Glomerular visceral epithelial cell (primary cell): ENCODE measurements at regions not wholly inside any gene's neighbourhood (a gene's known extent, or its start where the extent isn't known, plus 50 kb on each side); places are given as distances from the start of the nearest gene placed in this dataset.
"Not testable (repeated sequence)": the region's sequence is repeated elsewhere in the genome, so short reads cannot be mapped to it uniquely, and the experiment has no call there.

Experiments used
- DNase-seq: peaks from one replicate; pipeline ENCODE4 v3.0.0-alpha.2; 2016; ENCODE audit errors: extremely low spot score

GRCh38 chr1:121003230-121003629 is 113.7 kb downstream of the PPIAL4A start:
- not testable (repeated sequence) for DNase-seq

- DNase-seq = not testable (repeated sequence)
These were observed 117.3 kb downstream of the PPIAL4A start for GRCh38 chr1:121006826-121007225.

GRCh38 chr1:121007755-121008154 is 118.2 kb downstream of the PPIAL4A start:
- DNase-seq = not testable (repeated sequence)

- not testable (repeated sequence) for DNase-seq
These were observed 119.1 kb downstream of the PPIAL4A start for GRCh38 chr1:121008512-121009215.

- not testable (repeated sequence) for DNase-seq
These were observed 119.9 kb downstream of the PPIAL4A start for GRCh38 chr1:121009216-121010057.

- DNase-seq = not testable (repeated sequence)
These were observed 120.6 kb downstream of the PPIAL4A start for GRCh38 chr1:121010141-121010540.

- DNase-seq = not testable (repeated sequence)
These were observed 123.6 kb downstream of the PPIAL4A start for GRCh38 chr1:121013181-121013580.

GRCh38 chr1:121016182-121017028 is 126.8 kb downstream of the PPIAL4A start:
- DNase-seq = peak; percentile 66

GRCh38 chr1:121019715-121020349 is 130.3 kb downstream of the PPIAL4A start:
- DNase-seq = not testable (repeated sequence)

- peak; percentile 45 for DNase-seq
These were observed 131.0 kb downstream of the PPIAL4A start for GRCh38 chr1:121020350-121021236.

GRCh38 chr1:121021716-121022115 is 132.1 kb downstream of the PPIAL4A start:
- DNase-seq = not testable (repeated sequence)

- not testable (repeated sequence) for DNase-seq
These were observed 143.4 kb downstream of the PPIAL4A start for GRCh38 chr1:121032878-121033494.

GRCh38 chr1:121036792-121037191 is 147.2 kb downstream of the PPIAL4A start:
- not testable (repeated sequence) for DNase-seq

- DNase-seq = not testable (repeated sequence)
These were observed 143.2 kb downstream of the FAM72B start for GRCh38 chr1:121040974-121041373.

- not testable (repeated sequence) for DNase-seq
These were observed 142.6 kb downstream of the FAM72B start for GRCh38 chr1:121041497-121041896.

GRCh38 chr1:121042882-121043281 is 141.3 kb downstream of the FAM72B start:
- not testable (repeated sequence) for DNase-seq

GRCh38 chr1:121048293-121048752 is 135.8 kb downstream of the FAM72B start:
- not testable (repeated sequence) for DNase-seq

GRCh38 chr1:121048769-121049443 is 135.2 kb downstream of the FAM72B start:
- not testable (repeated sequence) for DNase-seq

GRCh38 chr1:121050097-121050496 is 134.0 kb downstream of the FAM72B start:
- not testable (repeated sequence) for DNase-seq
